ENCODE measurements at regions not wholly inside any gene's neighbourhood (a gene's known extent, or its start where the extent isn't known, plus 50 kb on each side); places are given as distances from the start of the nearest gene placed in this dataset.
"Not testable (repeated sequence)": the region's sequence is repeated elsewhere in the genome, so short reads cannot be mapped to it uniquely, and the experiment has no call there.

GRCh38 chr17:70377654-70378053, 208.3 kb downstream of the KCNJ2 start:
- DNase-seq: no peak

- DNase-seq: no peak
Measured at GRCh38 chr17:70378076-70378475, 208.7 kb downstream of the KCNJ2 start.

GRCh38 chr17:70379945-70380344, 210.6 kb downstream of the KCNJ2 start:
- DNase-seq: no peak

- DNase-seq: not testable (repeated sequence)
Measured at GRCh38 chr17:70381916-70382315, 212.6 kb downstream of the KCNJ2 start.

- no peak for DNase-seq
Measured at GRCh38 chr17:70388326-70388725, 219.0 kb downstream of the KCNJ2 start.

- DNase-seq: not testable (repeated sequence)
Measured at GRCh38 chr17:70389232-70389757, 220.0 kb downstream of the KCNJ2 start.

- DNase-seq: no peak
Measured at GRCh38 chr17:70390049-70390448, 220.7 kb downstream of the KCNJ2 start.

- no peak for DNase-seq
Measured at GRCh38 chr17:70394473-70395232, 225.3 kb downstream of the KCNJ2 start.

GRCh38 chr17:70405492-70406220, 236.3 kb downstream of the KCNJ2 start:
- DNase-seq: no peak

GRCh38 chr17:70407506-70407905, 238.2 kb downstream of the KCNJ2 start:
- DNase-seq: no peak

GRCh38 chr17:70408768-70409167, 239.4 kb downstream of the KCNJ2 start:
- DNase-seq: no peak

- DNase-seq: no peak
Measured at GRCh38 chr17:70414300-70414699, 245.0 kb downstream of the KCNJ2 start.

- no peak for DNase-seq
Measured at GRCh38 chr17:70420861-70421445, 251.6 kb downstream of the KCNJ2 start.

GRCh38 chr17:70422862-70423261, 253.5 kb downstream of the KCNJ2 start:
- no peak for DNase-seq

GRCh38 chr17:70423562-70423961, 254.2 kb downstream of the KCNJ2 start:
- DNase-seq: no peak

- DNase-seq: no peak
Measured at GRCh38 chr17:70426752-70427151, 257.4 kb downstream of the KCNJ2 start.

GRCh38 chr17:70434536-70435490, 265.5 kb downstream of the KCNJ2 start:
- DNase-seq: no peak

- DNase-seq: no peak
Measured at GRCh38 chr17:70437656-70438055, 268.3 kb downstream of the KCNJ2 start.

- DNase-seq: no peak
Measured at GRCh38 chr17:70446446-70446845, 277.1 kb downstream of the KCNJ2 start.

GRCh38 chr17:70447588-70447987, 278.3 kb downstream of the KCNJ2 start:
- DNase-seq: no peak

- DNase-seq: not testable (repeated sequence)
Measured at GRCh38 chr17:70453075-70453474, 283.7 kb downstream of the KCNJ2 start.

GRCh38 chr17:70454377-70454776, 285.0 kb downstream of the KCNJ2 start:
- no peak for DNase-seq

GRCh38 chr17:70454908-70455307, 285.6 kb downstream of the KCNJ2 start:
- DNase-seq: no peak
